Endothelial cell of umbilical vein (primary cell): ENCODE measurements at regions not wholly inside any gene's neighbourhood (a gene's known extent, or its start where the extent isn't known, plus 50 kb on each side); places are given as distances from the start of the nearest gene placed in this dataset.

Experiments
- BruUV-seq: library from RNA; stranded (reverse); fragments of 400-500 nt; replicated peaks from 2 replicates; lab custom pipeline; 2021; lab: Mats Ljungman, UMichigan
- CTCF ChIA-PET: fragments of 300-600, 350-600 bp; sonication (Branson Sonifier 250); formaldehyde crosslinking; loops from one replicate; lab custom pipeline; 2021; ENCODE audit warnings: antibody characterized with exemption, inconsistent platforms; lab: Charles Lee
- POLR2A ChIA-PET: fragments of 300-600, 350-600 bp; sonication (Branson Sonifier 250); formaldehyde crosslinking; loops from one replicate; lab custom pipeline; 2021; ENCODE audit warnings: antibody characterized with exemption, inconsistent platforms; lab: Charles Lee
- DNase-seq: peaks from one replicate; pipeline ENCODE4 v3.0.0-alpha.2; 2011; ENCODE audit warnings: low read depth, low spot score
- FAIRE-seq: peaks from 2 replicates; lab custom pipeline; 2011; peaks lifted over from hg19 to GRCh38; lab: Jason Lieb, UNC
- H2AFZ ChIP-seq: 2 replicates; pipeline ENCODE4 v1.6.0; 2012; ENCODE audit warnings: low read depth, low read length, control low read depth, inconsistent platforms
- H3K27ac ChIP-seq: 2 replicates; pipeline ENCODE4 v1.5.1; 2011; ENCODE audit warnings: low read depth, mild to moderate bottlenecking, control low read depth, low read length, moderate library complexity; ENCODE audit not compliant: insufficient read depth
- H3K27me3 ChIP-seq, 2 experiments: 2 replicates each; pipeline versions ENCODE4 v1.6.0 to v1.6.1; 2011; ENCODE audit warnings: low read length in 2 of 2, mixed read lengths in 1 of 2; ENCODE audit not compliant: control insufficient read depth in 2 of 2, insufficient read depth in 2 of 2
- H3K36me3 ChIP-seq, 2 experiments: 2 replicates in 1 of 2; 3 replicates in 1 of 2; pipeline ENCODE4 v1.5.1; 2011; ENCODE audit warnings: low read length in 2 of 2, mild to moderate bottlenecking in 1 of 2, moderate library complexity in 1 of 2; ENCODE audit not compliant: control insufficient read depth in 2 of 2, insufficient read depth in 2 of 2; ENCODE audit errors: extremely low read depth in 1 of 2
- H3K4me1 ChIP-seq: 3 replicates; pipeline ENCODE4 v1.5.1; 2011; ENCODE audit warnings: mild to moderate bottlenecking, low read length; ENCODE audit not compliant: control insufficient read depth, insufficient read depth; ENCODE audit errors: extremely low read depth
- H3K4me2 ChIP-seq: 2 replicates; pipeline ENCODE4 v1.6.1; 2011; ENCODE audit warnings: low read length, control low read depth, mixed read lengths; ENCODE audit not compliant: insufficient read depth
- H3K4me3 ChIP-seq, 3 experiments: fragments of 200-600 bp in 1 of 3; sonication (generic), shearing (Covaris generic) in 1 of 3; replicated peaks in 1 of 3; 2 replicates each; pipeline ENCODE4 v1.5.1; 2011 to 2016; ENCODE audit warnings: control low read depth in 3 of 3, low read length in 3 of 3, mild to moderate bottlenecking in 2 of 3, inconsistent platforms in 1 of 3, low read depth in 1 of 3, moderate library complexity in 1 of 3; ENCODE audit not compliant: insufficient read depth in 1 of 3
- H3K79me2 ChIP-seq: 2 replicates; pipeline ENCODE4 v1.6.0; 2012; ENCODE audit warnings: low read length, inconsistent platforms; ENCODE audit not compliant: control insufficient read depth, insufficient read depth
- H3K9ac ChIP-seq: replicated peaks from 2 replicates; pipeline ENCODE3; 2011; ENCODE audit warnings: low read length, control low read depth; ENCODE audit not compliant: insufficient read depth; ENCODE audit errors: extremely low read depth
- H3K9me1 ChIP-seq: replicated peaks from 3 replicates; pipeline ENCODE4 v1.6.0; 2011; ENCODE audit warnings: mild to moderate bottlenecking, low read length; ENCODE audit not compliant: control insufficient read depth, insufficient read depth; ENCODE audit errors: extremely low read depth
- H3K9me3 ChIP-seq: replicated peaks from 2 replicates; pipeline ENCODE4 v1.5.1; 2012; ENCODE audit warnings: low read length, inconsistent platforms; ENCODE audit not compliant: control insufficient read depth, insufficient read depth
- H4K20me1 ChIP-seq: replicated peaks from 2 replicates; pipeline ENCODE3; 2011; ENCODE audit warnings: mild to moderate bottlenecking, low read length; ENCODE audit not compliant: control insufficient read depth, insufficient read depth; ENCODE audit errors: extremely low read depth
- CTCF ChIP-seq, 2 donors: IDR thresholded peaks; 1 replicate in 1 of 2; 2 replicates in 1 of 2; pipeline ENCODE4 v1.5.1; 2011; ENCODE audit warnings: low read length in 2 of 2, mild to moderate bottlenecking in 2 of 2, moderate library complexity in 2 of 2, control low read depth in 1 of 2, inconsistent platforms in 1 of 2, low read depth in 1 of 2; ENCODE audit not compliant: insufficient read depth in 1 of 2; ENCODE audit errors: extremely low read depth in 1 of 2
- EZH2 ChIP-seq: IDR thresholded peaks from 2 replicates; pipeline ENCODE4 v1.6.1; 2012; ENCODE audit warnings: borderline replicate concordance, low read depth, mild to moderate bottlenecking, moderate library complexity, low read length, inconsistent platforms; ENCODE audit not compliant: severe bottlenecking
- FOS ChIP-seq: IDR thresholded peaks from 2 replicates; pipeline ENCODE4 v1.6.1; 2011; ENCODE audit warnings: mild to moderate bottlenecking, low read length, moderate library complexity, borderline replicate concordance; ENCODE audit not compliant: insufficient read depth
- GATA2 ChIP-seq: IDR thresholded peaks from 2 replicates; pipeline ENCODE4 v1.7.0; 2011; ENCODE audit warnings: low read depth, mild to moderate bottlenecking, moderate library complexity, mixed read lengths, low read length; ENCODE audit not compliant: insufficient read length, insufficient read depth
- JUN ChIP-seq: IDR thresholded peaks from 2 replicates; pipeline ENCODE4 v1.6.1; 2011; ENCODE audit warnings: borderline replicate concordance, low read depth; ENCODE audit not compliant: insufficient read length, insufficient read depth
- MAX ChIP-seq: IDR thresholded peaks from 2 replicates; pipeline ENCODE4 v1.6.1; 2011; ENCODE audit not compliant: insufficient read depth, insufficient read length
- MYC ChIP-seq: IDR thresholded peaks from one replicate; pipeline ENCODE4 v1.6.1; 2011; ENCODE audit warnings: mild to moderate bottlenecking, low read depth, low read length
- POLR2A ChIP-seq: IDR thresholded peaks from 2 replicates; pipeline ENCODE4 v1.6.1; 2012; ENCODE audit warnings: low read depth, mild to moderate bottlenecking, control low read depth, low read length
- POLR2AphosphoS5 ChIP-seq: IDR thresholded peaks from 2 replicates; pipeline ENCODE4 v1.6.1; 2012; ENCODE audit warnings: low read depth, mild to moderate bottlenecking, control low read depth, low read length, moderate library complexity; ENCODE audit not compliant: insufficient read depth
- dilution Hi-C: fragments of 300-500 bp; cut with MboI; formaldehyde crosslinking; loops from one replicate; pipeline ENCODE4 v1.15.0; 2019; ENCODE audit warnings: low sequenced_read_pairs; ENCODE audit not compliant: extremely low pct_ligation_motif_present
- intact Hi-C: fragments of 100-400 bp; cut with micrococcal nuclease; formaldehyde crosslinking; loops from one replicate; pipeline ENCODE4 v1.10.0; 2022

- no peak overlapping the region for H3K4me3 ChIP-seq
- no peaks in the 10 kb centered on the region for H3K27me3 ChIP-seq
- H4K20me1 ChIP-seq: no peaks in the 10 kb centered on the region
- H3K9me3 ChIP-seq: no peaks in the 10 kb centered on the region
- BruUV-seq: no TSS peak
- DNase-seq (no peak), FAIRE-seq (no peak)
- no peaks in the 10 kb centered on the region for H3K36me3 ChIP-seq
- H3K4me2 ChIP-seq: no peak overlapping the region
- dilution Hi-C loops: no loop called here
- H3K9me1 ChIP-seq: no peaks in the 10 kb centered on the region
- no peak overlapping the region for H3K9ac ChIP-seq
- TF ChIP-seq GATA2: no peak
- no peak for TF ChIP-seq JUN
- TF ChIP-seq CTCF (IDR thresholded peaks at IDR 0.05; ENCODE audit: extremely low read depth in 1 of 2, insufficient read depth in 1 of 2, low read depth in 1 of 2, low read length in 2 of 2): no peak
- no peak for TF ChIP-seq POLR2A
- TF ChIP-seq FOS: no peak
- no peak for TF ChIP-seq POLR2AphosphoS5
- no peak for TF ChIP-seq EZH2
- TF ChIP-seq MAX: no peak
- TF ChIP-seq MYC: no peak
- H2AFZ ChIP-seq: no peak overlapping the region
- intact Hi-C loops: no loop called here
- POLR2A ChIA-PET: no interaction called here
- CTCF ChIA-PET: interaction anchor here (1.5 kb wide), 1 partner anchor 11 kb away, joined by 4 read pairs; no protein-coding TSS in a partner anchor
- no peaks in the 10 kb centered on the region for H3K4me1 ChIP-seq
- no peak overlapping the region for H3K27ac ChIP-seq
- no peaks in the 10 kb centered on the region for H3K79me2 ChIP-seq
Measured at GRCh38 chr10:89944138-89944537, 242.7 kb downstream of the KIF20B start.
